ENCODE measurements at regions not wholly inside any gene's neighbourhood (a gene's known extent, or its start where the extent isn't known, plus 50 kb on each side); places are given as distances from the start of the nearest gene placed in this dataset.

DNA sequence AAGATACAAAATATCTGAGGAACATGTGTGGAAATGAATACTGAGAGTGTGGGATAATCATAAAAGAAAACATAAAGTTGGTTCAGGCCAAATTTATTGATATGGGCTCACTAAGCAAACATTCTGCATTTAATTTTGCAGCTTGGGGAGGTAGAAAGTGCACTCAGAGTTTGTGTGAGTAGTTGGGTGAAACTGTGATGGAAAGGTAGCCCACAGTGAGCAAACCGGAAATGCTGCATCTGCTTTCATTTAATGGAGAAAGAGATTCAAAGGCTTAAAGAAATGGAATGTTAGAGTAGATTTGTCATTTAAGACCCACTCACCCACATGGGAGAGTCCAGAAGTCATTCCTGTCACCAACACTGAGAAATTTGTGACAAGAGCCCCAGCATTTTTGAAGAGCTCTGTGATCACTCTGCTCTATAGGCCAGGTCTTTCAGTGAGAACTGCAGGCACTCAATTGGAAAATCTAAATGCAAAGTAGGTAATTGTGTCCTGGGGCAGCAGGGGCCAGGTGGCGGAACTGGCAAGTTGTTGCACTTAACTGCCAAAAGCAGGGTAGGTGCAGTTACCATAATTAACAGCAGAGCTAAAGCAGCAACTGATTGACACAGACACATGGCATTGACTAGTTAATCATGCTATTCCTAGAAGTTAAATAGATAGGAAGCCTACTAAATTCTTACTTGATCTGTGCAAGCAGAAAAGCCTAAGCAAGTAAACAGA is 1228.3 kb upstream of the PCDH20 start:
- Histone ChIP-seq H3K27ac (no peak overlapping the region), H3K4me3 (no peak overlapping the region)

DNA sequence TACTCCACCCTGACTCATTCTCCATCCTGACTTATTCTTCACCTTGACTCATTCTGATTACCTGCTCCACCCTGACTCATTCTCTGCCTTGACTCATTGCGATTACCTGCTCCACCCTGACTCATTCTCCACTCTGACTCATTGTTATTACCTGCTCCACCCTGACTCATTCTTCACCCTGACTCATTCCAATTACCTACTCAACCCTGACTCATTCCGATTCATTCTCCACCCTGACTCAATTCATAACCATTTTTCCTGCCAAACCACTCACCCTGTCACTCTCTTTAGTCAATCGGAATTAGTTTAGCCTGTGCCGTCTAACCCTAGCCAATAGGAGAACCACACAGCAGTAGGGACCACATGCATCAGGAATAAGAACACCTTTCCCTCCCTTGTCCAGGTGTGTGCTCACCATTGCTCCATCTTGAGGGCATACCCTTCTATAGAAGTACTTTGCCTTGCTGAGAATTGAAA is 1227.4 kb upstream of the PCDH20 start:
- no peak overlapping the region for H3K4me3 ChIP-seq

DNA sequence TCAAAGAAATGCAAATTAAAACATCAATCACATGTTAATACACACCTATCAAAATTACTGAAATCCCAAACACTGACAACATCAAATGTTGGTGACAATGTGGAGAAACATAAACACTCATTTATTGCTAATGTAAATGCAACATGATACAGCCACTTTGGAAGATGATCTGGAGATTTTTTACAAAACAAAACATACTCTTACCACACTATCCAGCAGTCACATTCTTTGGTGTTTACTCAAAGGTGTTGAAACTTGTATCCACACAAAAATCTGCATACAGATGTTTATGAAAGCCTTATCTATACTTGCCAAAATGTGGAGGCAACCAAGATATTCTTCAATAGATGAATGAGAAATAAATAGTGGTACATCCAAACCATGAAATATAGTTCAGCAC is 1219.5 kb upstream of the PCDH20 start:
- Histone ChIP-seq H3K27ac (no peak overlapping the region), H3K4me3 (no peak overlapping the region)

More for the DNA sequence above, 1227.4 kb upstream of the PCDH20 start:
- no peak overlapping the region for H3K27ac ChIP-seq

DNA sequence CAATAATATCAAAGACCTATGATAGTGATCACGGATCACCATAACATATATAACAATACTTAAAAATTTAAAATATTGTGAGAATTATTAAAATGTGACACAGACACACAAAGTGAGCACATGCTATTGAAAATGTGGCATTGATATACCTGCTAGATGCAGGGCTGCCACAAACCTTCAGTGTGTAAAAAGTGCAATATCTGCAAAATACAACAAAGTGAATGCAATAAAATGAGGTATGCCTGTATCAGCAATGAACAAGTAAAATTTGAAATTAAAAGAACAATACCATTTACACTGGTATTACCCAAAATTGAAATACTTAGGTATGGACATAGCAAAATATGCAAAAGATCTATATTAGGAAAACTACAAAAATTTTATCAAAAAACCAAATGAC is 1217.8 kb upstream of the PCDH20 start:
- Histone ChIP-seq H3K27ac (no peak overlapping the region), H3K4me3 (no peak overlapping the region)

DNA sequence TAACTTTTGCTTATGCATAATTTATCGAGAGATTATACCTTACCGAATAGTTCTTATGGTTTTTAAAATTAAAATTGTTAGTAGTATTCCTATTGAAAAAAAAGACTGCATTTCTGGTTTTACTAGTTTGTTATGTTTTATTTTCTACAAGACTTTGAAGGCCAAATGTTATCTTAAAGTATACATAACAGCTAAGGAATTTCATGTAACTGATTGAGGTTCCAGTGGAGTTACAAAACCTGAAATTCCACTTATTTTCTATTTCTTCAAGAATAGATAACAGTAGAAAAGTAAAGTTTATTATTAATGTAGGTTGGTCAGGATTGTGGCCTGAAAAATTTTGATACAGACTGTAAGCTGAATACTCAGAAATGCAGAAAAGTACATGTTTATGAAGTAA is 1216.0 kb upstream of the PCDH20 start:
- no peak overlapping the region for H3K27ac ChIP-seq
- no peak overlapping the region for H3K4me3 ChIP-seq

DNA sequence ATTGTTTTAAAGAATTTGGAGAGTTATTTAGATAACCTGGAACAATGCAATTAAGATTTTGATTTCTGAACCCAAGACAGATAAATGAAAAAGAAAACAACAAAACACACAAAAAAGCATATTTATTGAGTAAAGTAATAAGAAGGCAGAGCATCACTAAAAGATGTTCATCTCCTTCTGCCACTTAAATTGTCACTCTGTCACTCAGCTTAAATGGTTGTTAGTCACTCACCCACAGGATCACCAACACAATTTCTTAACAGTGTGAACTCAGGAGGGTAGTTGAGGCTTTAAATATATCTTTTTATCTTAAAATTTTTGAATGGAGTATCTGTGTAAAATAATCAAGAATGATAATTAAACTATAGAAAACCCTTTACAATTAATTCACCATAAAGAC is 1215.5 kb upstream of the PCDH20 start:
- Histone ChIP-seq H3K27ac (no peak overlapping the region), H3K4me3 (no peak overlapping the region)

DNA sequence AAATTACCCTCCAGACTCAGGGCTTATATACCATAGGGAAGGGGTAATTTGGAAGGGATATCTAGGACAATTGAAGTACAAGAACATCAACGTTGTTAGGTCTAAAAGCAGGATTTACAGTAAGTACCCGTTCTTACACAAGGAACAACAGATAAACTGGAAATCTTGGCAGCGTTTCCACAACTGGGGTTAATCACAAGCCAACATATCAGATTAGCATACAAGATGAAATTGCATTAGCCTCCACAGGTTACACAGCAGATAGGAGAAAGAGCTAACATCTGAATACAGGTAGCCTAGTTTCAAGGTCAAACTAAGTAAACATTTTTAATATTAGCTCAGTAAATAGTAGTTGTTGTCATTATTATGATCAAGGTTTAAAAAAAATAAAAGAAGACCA is 1214.0 kb upstream of the PCDH20 start:
- Histone ChIP-seq H3K27ac (no peak overlapping the region), H3K4me3 (no peak overlapping the region)

DNA sequence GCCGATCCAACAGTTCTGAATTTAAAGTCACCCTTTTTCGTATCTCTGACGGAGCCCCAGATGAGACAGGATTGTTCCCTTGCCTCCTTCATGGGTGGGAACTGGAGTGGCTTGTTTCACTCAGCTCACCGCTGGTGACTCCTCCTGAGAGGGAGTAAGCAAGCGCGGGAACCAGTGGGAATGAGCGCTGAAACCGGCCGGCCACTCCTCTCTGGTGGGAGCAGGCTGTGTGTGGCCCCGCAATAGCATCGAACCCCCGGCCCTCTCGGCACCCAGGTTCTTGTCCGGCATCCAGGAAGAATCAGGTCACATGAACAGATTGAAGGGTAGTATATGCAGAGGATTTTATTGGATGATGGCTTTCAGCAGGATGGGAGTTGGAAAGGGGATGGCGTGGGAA is 1211.6 kb upstream of the PCDH20 start:
- Histone ChIP-seq H3K27ac (no peak overlapping the region), H3K4me3 (no peak overlapping the region)

DNA sequence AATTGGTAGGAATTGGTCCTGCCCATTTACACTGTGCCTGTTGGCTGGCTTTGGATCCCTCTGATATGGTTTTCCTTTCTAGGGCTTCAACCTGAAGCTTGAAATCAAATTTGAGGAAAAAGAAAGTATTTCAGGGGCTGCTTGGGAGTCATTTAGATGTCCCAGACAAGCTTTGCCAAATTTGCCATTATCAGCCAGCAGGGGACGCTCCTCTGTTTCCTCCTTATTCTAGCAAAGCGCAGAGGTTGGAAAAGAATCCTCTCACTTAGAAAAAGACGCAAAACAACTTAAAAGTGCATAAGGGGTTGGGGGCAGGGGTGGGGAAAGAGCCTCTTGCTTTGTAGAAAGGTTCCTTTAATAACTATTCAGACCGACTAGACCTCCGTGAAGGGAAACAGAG is 1211.1 kb upstream of the PCDH20 start:
- H3K27ac ChIP-seq: no peak overlapping the region
- H3K4me3 ChIP-seq: no peak overlapping the region

DNA sequence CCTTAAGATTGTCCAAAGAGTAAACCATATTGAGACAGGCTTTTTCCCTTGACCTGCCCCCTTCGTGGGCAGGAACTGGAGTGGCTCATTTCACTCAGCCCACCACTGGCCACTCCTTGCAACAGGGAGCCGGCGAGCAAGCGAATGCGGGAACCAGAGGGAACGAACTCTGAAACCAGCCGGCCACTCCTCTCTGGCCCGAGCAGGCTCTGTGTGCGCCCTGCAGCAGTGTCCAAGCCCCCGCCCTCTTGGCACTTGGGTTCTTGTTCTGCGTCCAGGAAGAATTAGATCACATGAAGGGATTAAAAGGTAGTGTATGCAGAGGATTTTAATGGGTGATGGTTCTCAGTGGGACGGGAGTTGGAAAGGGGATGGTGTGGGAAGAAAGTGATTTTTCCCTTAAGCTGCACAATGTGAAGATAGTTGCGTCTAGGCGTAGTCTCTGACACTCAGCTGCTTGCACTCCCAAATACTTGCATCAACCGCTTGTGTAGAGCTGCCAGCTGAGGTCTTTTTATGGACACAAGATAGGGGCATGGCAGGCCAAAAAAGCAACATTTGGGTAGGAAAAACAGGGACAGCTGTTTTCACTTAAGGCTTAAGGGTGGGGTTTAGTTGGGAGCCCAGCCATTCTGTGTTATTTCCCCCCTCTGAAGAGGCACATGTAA is 1209.7 kb upstream of the PCDH20 start:
- no peak overlapping the region for H3K4me3 ChIP-seq
- H3K27ac ChIP-seq: no peak overlapping the region

DNA sequence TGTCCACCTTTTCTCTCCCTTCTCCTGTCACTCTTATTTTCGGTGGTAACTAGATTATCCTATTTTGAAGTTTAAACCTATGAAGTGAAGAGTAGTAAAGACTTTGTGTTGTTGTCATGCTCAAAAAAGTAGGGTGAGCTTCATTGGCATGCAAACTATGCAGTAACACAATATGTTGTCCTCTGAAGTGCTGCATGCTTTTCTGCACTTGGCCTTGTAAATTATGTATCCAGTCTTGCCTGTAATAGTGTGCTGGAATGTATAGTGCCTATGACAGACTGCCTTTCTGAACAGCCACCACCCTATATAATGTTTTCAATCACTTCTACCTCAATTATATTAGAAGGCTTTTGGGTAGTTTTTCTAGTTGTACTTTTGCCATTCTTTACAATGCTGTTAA is 1198.2 kb upstream of the PCDH20 start:
- H3K27ac ChIP-seq: no peak overlapping the region
- no peak overlapping the region for H3K4me3 ChIP-seq

DNA sequence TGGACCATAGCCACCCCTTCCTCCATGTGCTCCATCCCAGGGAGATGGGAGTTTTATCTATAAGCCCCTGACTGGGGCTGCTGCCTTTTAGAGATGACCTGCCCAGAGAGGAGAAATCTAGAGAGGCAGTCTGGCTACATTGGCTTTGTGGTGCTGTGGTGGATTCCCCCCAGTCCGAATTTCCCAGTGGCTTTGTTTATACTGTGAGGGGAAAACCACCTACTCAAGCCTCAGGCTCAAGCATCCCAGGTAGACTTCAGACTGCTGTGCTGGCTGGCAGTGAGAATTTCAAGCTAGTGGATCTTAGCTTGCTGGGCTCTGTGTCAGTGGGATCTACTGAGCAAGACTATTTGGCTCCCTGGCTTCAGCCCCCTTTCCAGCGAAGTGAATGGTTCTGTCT is 1195.7 kb upstream of the PCDH20 start:
- Histone ChIP-seq H3K27ac (no peak overlapping the region), H3K4me3 (no peak overlapping the region)

DNA sequence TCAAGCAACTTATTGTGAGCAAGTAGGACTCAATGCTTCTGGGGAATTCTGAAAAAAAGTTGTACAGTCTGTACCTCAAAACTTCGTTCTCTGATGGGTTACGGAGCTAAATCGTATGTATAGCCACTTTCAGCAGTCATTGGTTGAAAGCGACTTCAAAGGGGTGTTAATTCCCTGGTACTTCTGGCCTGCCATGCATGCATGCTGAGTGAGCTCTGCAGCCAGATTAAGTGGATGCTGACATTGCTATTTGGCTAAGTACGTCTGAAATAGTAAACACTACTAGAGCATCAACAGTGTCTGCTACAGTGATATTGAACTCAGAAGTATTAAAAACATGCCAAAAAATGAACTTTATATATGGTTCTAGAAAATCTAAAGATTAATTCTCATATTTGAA is 1183.1 kb upstream of the PCDH20 start:
- Histone ChIP-seq H3K4me3 (no peak overlapping the region), H3K27ac (no peak overlapping the region)

DNA sequence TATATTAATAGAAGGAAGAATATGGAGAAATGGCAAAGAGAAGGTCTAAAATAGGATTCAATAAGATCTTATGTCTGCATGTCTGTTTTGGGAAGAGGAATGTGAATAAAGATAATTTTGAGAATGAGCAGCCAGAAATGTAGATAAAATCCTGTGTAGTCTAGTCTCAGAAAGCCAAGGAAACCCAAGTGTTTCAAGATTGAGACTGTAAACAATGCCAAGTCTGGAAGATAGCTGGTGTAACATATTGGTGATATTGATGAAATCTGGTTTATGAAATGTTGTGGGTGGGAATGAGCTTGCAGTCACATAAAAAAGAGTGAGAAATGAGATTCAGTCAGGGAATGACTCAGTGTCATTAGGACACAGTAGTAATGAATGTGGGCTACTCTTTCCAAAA is 1180.3 kb upstream of the PCDH20 start:
- no peak overlapping the region for H3K27ac ChIP-seq
- no peak overlapping the region for H3K4me3 ChIP-seq

DNA sequence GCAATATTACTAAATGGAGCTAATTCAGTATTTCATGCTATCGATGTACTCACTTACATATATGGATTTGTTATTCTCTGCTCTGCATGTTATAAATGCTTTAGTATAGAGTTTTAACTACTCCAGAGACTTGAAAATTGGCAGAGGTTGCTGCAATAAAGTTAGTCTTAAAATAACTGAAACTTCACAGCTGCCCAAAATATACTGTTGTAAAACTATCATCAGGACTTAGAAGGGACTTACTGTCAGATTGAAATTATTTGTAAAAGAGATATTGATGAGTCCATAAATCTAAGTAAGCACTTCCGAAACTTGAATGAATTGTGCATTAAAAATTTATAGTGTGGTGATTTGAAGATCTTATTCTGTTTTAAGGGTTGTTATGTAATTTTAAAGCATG is 1178.2 kb upstream of the PCDH20 start:
- Histone ChIP-seq H3K4me3 (no peak overlapping the region), H3K27ac (no peak overlapping the region)

DNA sequence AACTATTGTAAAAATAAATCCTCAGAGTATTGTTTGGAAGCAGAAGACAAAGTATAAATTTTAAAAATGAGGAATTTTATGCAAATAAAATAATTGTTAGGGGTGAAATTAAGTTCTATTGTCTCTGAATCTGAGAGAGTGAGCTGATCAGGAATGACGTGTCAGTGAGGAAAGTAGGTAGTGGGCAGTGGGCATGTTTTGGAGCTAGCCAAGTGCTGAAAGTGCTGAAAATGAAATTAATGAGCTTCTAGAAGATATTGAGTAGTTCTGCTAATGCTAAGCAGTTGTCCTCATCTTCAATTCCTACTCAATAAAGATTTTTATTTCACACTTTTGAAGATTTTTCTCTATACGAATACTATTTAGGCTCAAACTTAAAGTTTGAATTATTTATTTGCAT is 1167.8 kb upstream of the PCDH20 start:
- Histone ChIP-seq H3K27ac (no peak overlapping the region), H3K4me3 (no peak overlapping the region)

DNA sequence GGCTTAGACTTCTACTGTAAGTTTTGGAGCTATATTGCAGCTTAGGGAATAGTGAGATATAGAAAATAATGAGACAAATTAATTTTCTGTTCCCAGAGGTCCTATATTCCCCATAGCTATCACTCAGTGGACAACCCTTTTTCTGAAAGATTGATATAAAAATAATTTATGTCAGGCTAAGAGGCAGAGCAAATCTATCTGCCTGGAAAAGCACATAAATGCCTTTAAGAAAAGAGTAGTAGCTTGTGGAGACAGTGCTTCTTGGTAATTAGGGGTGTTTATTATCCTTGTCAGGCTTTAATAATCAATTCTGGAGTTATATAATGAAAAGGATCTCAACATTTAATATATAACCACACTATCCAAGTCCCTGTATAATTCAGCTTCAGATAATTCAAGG is 1162.8 kb upstream of the PCDH20 start:
- Histone ChIP-seq H3K27ac (no peak overlapping the region), H3K4me3 (no peak overlapping the region)

DNA sequence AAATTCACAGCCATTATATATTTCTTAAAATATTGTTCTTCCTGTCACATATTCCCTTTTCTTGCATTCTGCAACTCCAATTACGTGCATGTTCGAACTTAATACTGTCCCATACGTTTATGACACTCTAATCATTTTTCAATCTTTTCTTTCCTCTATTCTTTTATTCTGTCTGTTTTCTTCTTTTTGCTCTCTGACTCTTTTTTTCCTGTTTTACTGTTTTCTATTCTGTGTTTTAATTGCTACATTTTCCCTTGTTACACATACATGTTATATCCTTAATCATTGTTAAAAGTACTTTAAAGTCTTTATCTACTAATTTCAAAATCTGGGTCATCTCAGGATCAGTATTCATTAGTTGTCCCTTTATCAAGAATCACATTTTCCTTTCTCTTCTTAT is 1149.1 kb upstream of the PCDH20 start:
- no peak overlapping the region for H3K4me3 ChIP-seq
- no peak overlapping the region for H3K27ac ChIP-seq

DNA sequence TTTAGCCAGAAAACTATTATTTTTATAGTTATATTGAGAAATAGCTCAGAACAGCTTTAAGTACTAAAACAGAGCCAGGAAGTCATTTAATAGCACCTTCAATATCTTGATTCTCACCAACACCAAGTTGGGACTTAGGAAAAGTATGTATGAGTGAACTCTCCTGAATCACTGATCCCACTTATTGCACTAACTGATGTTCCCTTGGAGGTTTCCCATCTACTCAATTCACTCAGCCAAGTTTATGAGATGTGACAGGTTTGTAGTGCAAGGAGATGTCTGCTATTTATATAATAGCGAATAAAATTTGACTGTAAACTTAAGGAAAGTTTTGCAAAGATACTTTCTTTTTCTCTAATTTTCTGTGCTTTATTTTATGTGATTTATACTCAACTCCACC is 1147.6 kb upstream of the PCDH20 start:
- H3K4me3 ChIP-seq: no peak overlapping the region
- no peak overlapping the region for H3K27ac ChIP-seq

DNA sequence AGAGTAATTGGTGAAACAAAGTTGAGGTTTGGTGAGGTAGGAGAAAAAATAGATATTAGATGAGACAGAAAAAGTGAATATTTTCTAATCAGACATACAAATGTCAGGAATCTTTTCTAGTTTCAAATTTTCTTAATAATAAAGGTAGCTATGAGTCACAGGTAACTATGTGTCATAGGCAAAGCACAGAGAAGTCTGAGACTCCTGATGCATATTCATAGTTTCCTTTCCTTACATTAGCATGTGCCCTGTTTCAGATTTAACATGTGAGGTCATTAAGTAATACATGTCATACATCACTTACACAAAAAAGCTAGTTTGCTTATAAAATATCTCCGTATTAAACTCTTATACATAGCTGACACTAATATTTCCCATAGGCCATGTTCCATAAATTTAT is 1141.3 kb upstream of the PCDH20 start:
- H3K4me3 ChIP-seq: no peak overlapping the region

DNA sequence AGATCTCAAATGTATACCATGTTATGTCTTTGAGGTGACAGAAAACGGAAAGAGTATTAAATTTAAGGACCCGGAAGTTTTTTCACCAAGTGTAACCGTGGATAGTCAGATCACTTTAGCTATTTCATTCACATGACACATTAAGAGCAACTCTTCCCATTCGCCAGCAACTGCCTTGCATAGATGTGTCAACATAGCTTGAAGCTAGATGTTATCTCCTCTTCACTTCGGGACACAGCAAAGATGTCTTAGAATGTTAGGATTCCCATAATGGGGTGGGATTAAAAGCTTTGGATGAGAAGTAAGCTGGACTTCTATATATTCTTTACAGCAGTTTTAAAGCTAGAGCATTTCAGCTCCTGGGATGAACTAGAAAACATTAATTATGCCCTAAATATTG is 1135.9 kb upstream of the PCDH20 start:
- Histone ChIP-seq H3K27ac (no peak overlapping the region), H3K4me3 (no peak overlapping the region)

More for the DNA sequence above, 1141.3 kb upstream of the PCDH20 start:
- no peak overlapping the region for H3K27ac ChIP-seq

DNA sequence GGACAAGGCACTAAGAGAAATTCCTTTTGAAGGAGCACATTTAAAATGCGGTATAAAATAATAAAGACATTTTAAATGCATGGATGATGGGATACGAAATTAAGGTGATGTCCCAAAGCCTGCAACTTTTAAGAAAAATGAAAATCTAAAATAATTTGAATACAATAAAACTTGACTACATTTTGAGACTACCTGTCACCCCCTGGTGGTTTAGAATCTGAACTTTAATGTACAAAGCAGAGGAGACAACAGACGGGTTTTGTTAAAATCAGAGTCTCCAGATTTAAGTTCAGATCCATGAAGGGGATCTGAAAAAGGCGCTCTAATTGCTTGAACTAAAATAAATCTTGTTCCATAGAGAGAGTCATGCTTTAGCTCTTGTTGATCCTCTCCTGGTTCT is 1129.3 kb upstream of the PCDH20 start:
- no peak overlapping the region for H3K27ac ChIP-seq
- H3K4me3 ChIP-seq: no peak overlapping the region

Measured in skin epidermis (tissue), 12 donors.